Stimulated activated naive B cell treated with anti-CD40 and anti-IgM and Interleukin-4, amounts not matched to agents 10 μg/mL and 1 μg/mL and 100 μg/mL, for 72 hours (primary cell): ENCODE measurements at regions not wholly inside any gene's neighbourhood (a gene's known extent, or its start where the extent isn't known, plus 50 kb on each side); places are given as distances from the start of the nearest gene placed in this dataset.

Experiments
- ATAC-seq, 2 donors: fragments of 150-1000 bp; cut with Tn5 transposase; replicated peaks; 2 replicates each; pipeline ENCODE4 v1.10.0; 2021; ENCODE audit warnings: moderate library complexity in 1 of 2
- DNase-seq: peaks from one replicate; pipeline ENCODE4 v3.0.0; 2021
- H3K27ac Mint-ChIP-seq: one replicate; pipeline ENCODE4 v1.8.0; 2022; ENCODE audit warnings: mild to moderate bottlenecking, mixed read lengths
- H3K27me3 Mint-ChIP-seq, 2 donors: one replicate each; pipeline ENCODE4 v1.8.0; 2022; ENCODE audit warnings: mixed read lengths in 2 of 2
- H3K36me3 Mint-ChIP-seq, 2 donors: one replicate each; pipeline ENCODE4 v1.8.0; 2022; ENCODE audit warnings: mixed read lengths in 2 of 2, mild to moderate bottlenecking in 1 of 2
- H3K4me1 Mint-ChIP-seq, 2 donors: one replicate each; pipeline ENCODE4 v1.8.0; 2022; ENCODE audit warnings: mixed read lengths in 2 of 2, mild to moderate bottlenecking in 1 of 2
- H3K4me3 Mint-ChIP-seq, 2 donors: one replicate each; pipeline ENCODE4 v1.8.0; 2022; ENCODE audit warnings: mild to moderate bottlenecking in 2 of 2, mixed read lengths in 2 of 2, moderate library complexity in 1 of 2
- H3K9me3 Mint-ChIP-seq, 2 donors: one replicate each; pipeline ENCODE4 v1.8.0; 2022; ENCODE audit warnings: mixed read lengths in 2 of 2, mild to moderate bottlenecking in 1 of 2

DNA sequence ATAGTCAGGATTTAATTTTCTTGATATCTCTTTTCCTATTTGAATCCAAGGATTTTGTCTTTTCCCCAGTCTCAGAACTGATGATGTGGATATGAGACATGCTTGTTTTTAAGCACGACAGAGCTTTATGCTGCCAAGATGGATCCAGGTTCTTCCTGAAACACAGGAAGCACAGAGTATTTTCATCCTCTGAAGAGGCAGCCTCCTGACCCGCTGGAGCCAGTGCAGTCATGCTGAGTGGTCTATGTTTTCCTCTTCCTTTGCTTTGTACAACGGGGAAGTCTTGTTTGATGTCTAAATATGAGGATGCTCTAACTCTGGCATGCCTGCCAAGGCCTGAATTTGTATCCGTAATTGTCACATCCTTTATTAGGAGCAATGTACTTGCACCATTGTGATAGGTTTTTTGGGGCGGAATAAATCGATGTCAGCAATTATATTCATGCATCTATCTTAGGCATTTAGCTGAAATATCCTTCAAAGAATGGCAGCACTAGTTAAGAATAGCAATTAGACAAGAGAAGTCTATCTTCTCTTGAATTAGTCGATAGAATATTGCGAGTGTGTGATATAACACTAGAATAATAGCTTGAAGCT, 407.1 kb upstream of the JAG1 start:
- Mint-ChIP-seq H3K4me1 (no peaks in the 10 kb centered on the region), H3K4me3 (no peak overlapping the region), H3K27me3 (no peaks in the 10 kb centered on the region), H3K36me3 (no peaks in the 10 kb centered on the region), H3K27ac (no peak overlapping the region), H3K9me3 (peaks cover 0 to 7% of the 10 kb centered on the region in 2 donors)
- DNase-seq, result no peak
- ATAC-seq, result no peak

DNA sequence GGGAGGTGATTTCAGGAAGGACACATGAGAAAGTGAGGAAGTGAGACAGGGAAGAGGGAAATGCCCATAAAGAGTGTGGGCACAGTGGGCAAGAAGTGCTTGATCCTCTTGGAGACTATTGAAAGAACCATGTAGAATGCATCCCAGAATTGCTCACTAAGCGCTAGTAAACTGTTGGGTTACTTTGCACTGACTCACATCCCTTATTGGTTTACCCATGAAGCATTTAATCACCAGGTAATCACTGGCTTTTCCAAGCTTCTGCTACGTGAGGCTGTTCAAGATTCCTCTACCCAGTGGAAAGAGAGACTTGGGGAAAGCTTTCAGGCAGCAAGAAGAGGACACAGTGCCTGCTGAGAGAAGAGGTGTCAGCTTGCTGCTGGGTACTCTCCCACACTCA, 410.0 kb upstream of the JAG1 start:
- Mint-ChIP-seq H3K4me1 (no peaks in the 10 kb centered on the region), H3K27ac (no peak overlapping the region), H3K27me3 (no peaks in the 10 kb centered on the region), H3K36me3 (no peaks in the 10 kb centered on the region), H3K4me3 (no peak overlapping the region), H3K9me3 (peaks cover 0 to 6% of the 10 kb centered on the region in 2 donors)
- no peak for DNase-seq
- ATAC-seq, result no peak

- Mint-ChIP-seq H3K27ac (no peak overlapping the region), H3K27me3 (no peaks in the 10 kb centered on the region), H3K4me3 (no peak overlapping the region), H3K36me3 (no peaks in the 10 kb centered on the region), H3K9me3 (peaks cover 0 to 6% of the 10 kb centered on the region in 2 donors), H3K4me1 (no peaks in the 10 kb centered on the region)
- DNase-seq (no peak), ATAC-seq (no peak)
These were observed 410.7 kb upstream of the JAG1 start for GRCh38 chr20:11084508-11084907.

GRCh38 chr20:11086970-11087369, 413.2 kb upstream of the JAG1 start:
- Mint-ChIP-seq H3K4me1 (no peaks in the 10 kb centered on the region), H3K9me3 (peaks cover 0 to 6% of the 10 kb centered on the region in 2 donors), H3K27ac (no peak overlapping the region), H3K36me3 (no peaks in the 10 kb centered on the region), H3K4me3 (no peak overlapping the region), H3K27me3 (no peaks in the 10 kb centered on the region)
- DNase-seq (no peak), ATAC-seq (no peak)

DNA sequence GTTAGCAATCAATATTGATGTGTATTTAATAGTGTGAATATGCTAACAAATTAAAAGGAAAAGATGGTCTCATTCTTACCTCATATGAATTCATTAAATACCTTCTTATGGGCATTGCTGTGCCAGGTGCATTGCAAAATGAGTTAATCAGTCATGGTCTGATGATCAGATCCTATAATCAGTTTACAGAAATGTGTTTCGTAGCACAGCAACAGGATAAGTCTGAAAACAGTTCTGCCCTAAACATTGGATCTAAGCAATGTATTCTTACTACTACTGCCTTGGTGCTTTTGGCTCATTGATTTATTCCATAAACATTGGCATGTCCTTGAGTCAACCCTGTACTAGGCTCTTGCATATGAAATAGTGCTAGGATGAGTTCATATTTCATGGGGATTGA, 417.0 kb upstream of the JAG1 start:
- no peaks in the 10 kb centered on the region for H3K9me3 Mint-ChIP-seq
- no peaks in the 10 kb centered on the region for H3K4me1 Mint-ChIP-seq
- H3K4me3 Mint-ChIP-seq, result no peak overlapping the region
- H3K27ac Mint-ChIP-seq, result no peak overlapping the region
- no peaks in the 10 kb centered on the region for H3K27me3 Mint-ChIP-seq
- no peaks in the 10 kb centered on the region for H3K36me3 Mint-ChIP-seq
- no peak for ATAC-seq
- no peak for DNase-seq

- Mint-ChIP-seq H3K27me3 (no peaks in the 10 kb centered on the region), H3K4me3 (no peak overlapping the region), H3K27ac (no peak overlapping the region), H3K36me3 (no peaks in the 10 kb centered on the region), H3K4me1 (no peaks in the 10 kb centered on the region), H3K9me3 (no peaks in the 10 kb centered on the region)
- ATAC-seq (no peak), DNase-seq (no peak)
These were observed 417.7 kb upstream of the JAG1 start for GRCh38 chr20:11091511-11091910.

GRCh38 chr20:11092151-11092550, 418.4 kb upstream of the JAG1 start:
- no peaks in the 10 kb centered on the region for H3K36me3 Mint-ChIP-seq
- no peaks in the 10 kb centered on the region for H3K4me1 Mint-ChIP-seq
- no peak overlapping the region for H3K4me3 Mint-ChIP-seq
- H3K27ac Mint-ChIP-seq, result no peak overlapping the region
- no peak for ATAC-seq
- H3K27me3 Mint-ChIP-seq, result no peaks in the 10 kb centered on the region
- DNase-seq, result no peak
- H3K9me3 Mint-ChIP-seq, result peaks cover 0 to 1% of the 10 kb centered on the region in 2 donors

DNA sequence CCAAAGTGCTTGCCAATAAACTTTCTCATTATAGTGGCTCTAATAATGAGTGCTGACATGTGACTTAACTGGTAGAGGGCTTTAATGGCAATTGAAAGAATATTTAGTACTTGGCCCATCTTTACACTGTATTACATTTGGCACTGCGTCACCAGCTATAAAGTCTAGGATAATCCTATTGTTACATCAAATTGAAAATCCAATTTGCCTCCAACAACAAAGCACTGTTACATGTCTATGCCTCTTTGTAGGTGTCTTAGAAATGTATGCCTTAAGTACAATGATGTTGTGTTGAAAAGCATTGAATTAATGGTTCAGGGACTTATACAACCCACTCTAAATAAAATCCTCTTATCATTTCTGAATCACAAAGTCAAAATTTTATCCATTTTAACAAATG, 420.4 kb upstream of the JAG1 start:
- no peaks in the 10 kb centered on the region for H3K36me3 Mint-ChIP-seq
- ATAC-seq (no peak), DNase-seq (no peak)
- H3K27ac Mint-ChIP-seq, result no peak overlapping the region
- peaks cover 0 to 3% of the 10 kb centered on the region in 2 donors for H3K9me3 Mint-ChIP-seq
- no peaks in the 10 kb centered on the region for H3K27me3 Mint-ChIP-seq
- no peaks in the 10 kb centered on the region for H3K4me1 Mint-ChIP-seq
- no peak overlapping the region for H3K4me3 Mint-ChIP-seq

GRCh38 chr20:11094711-11095110, 420.9 kb upstream of the JAG1 start:
- ATAC-seq (no peak), DNase-seq (no peak)
- no peaks in the 10 kb centered on the region for H3K36me3 Mint-ChIP-seq
- no peak overlapping the region for H3K4me3 Mint-ChIP-seq
- H3K4me1 Mint-ChIP-seq, result no peaks in the 10 kb centered on the region
- H3K27me3 Mint-ChIP-seq, result no peaks in the 10 kb centered on the region
- no peak overlapping the region for H3K27ac Mint-ChIP-seq
- peaks cover 0 to 3% of the 10 kb centered on the region in 2 donors for H3K9me3 Mint-ChIP-seq

DNA sequence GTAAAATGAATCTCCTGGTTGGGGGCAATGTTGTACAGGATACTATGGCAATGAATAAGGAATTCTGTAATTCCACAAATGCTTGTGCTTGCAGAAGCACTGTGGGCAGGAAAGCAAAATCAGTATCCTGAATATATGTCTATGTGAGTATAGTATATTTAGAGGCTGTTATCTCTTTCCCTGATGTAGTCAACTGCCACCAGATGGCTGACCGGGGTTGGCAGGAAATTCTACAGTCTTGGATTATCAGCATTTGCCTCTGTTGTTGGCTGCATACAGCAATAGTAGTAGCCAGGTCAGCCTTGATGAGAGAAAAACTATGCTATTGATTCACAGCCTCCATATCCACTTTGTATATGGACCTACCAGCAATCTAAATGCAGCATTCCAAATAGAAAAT, 425.1 kb upstream of the JAG1 start:
- no peak for DNase-seq
- H3K4me1 Mint-ChIP-seq, result no peaks in the 10 kb centered on the region
- no peak overlapping the region for H3K27ac Mint-ChIP-seq
- no peak for ATAC-seq
- no peak overlapping the region for H3K4me3 Mint-ChIP-seq
- H3K36me3 Mint-ChIP-seq, result no peaks in the 10 kb centered on the region
- H3K9me3 Mint-ChIP-seq, result peaks cover 4 to 9% of the 10 kb centered on the region in 2 donors
- H3K27me3 Mint-ChIP-seq, result no peaks in the 10 kb centered on the region

DNA sequence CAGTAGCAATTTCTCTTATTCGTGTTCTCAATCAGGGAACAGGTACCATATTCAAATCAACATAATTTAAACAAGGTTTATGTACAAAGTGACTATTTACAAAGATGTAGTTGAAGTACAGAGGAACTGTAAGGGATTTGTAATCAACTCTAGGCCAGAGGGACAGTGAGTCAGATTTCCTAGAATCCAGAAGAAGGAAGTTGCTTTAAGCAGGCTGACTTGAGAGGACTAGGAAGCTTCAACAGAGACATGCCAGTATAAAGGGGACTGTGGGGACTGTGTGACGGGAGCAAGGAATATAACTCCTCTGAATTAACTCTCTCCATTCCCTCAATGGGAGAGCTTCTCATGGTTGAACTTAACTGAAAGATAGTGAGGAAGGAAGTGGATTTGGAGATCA, 427.4 kb upstream of the JAG1 start:
- DNase-seq (no peak), ATAC-seq (no peak)
- Mint-ChIP-seq H3K4me3 (no peak overlapping the region), H3K27ac (no peak overlapping the region), H3K4me1 (no peaks in the 10 kb centered on the region), H3K27me3 (no peaks in the 10 kb centered on the region), H3K9me3 (peaks cover 4 to 10% of the 10 kb centered on the region in 2 donors), H3K36me3 (no peaks in the 10 kb centered on the region)

- Mint-ChIP-seq H3K4me1 (no peaks in the 10 kb centered on the region), H3K27me3 (no peaks in the 10 kb centered on the region), H3K4me3 (no peak overlapping the region), H3K27ac (no peak overlapping the region), H3K9me3 (peaks cover 4 to 10% of the 10 kb centered on the region in 2 donors), H3K36me3 (no peaks in the 10 kb centered on the region)
- ATAC-seq (no peak), DNase-seq (no peak)
These were observed 427.9 kb upstream of the JAG1 start for GRCh38 chr20:11101696-11102095.

DNA sequence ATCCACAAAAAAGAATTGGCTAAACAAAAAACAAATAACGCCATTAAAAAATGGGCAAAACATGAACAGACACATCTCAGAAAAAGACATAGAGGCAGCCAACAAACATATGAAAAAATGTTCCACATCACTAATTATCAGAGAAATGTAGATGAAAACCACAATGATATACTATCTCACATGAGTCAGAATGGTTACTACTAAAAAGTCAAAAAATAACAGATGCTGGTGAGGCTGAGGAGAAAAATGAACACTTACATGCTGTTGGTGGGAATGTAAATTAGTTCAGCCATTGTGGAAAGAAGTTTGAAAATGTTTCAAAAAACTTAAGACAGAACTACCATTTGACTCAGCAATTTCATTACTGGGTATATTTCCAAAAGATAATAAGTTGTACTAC, 430.1 kb upstream of the JAG1 start:
- no peaks in the 10 kb centered on the region for H3K27me3 Mint-ChIP-seq
- no peak for DNase-seq
- no peak overlapping the region for H3K4me3 Mint-ChIP-seq
- no peak for ATAC-seq
- peaks cover 4 to 7% of the 10 kb centered on the region in 2 donors for H3K9me3 Mint-ChIP-seq
- H3K27ac Mint-ChIP-seq, result no peak overlapping the region
- no peaks in the 10 kb centered on the region for H3K4me1 Mint-ChIP-seq
- no peaks in the 10 kb centered on the region for H3K36me3 Mint-ChIP-seq

- Mint-ChIP-seq H3K4me3 (no peak overlapping the region), H3K4me1 (no peaks in the 10 kb centered on the region), H3K27ac (no peak overlapping the region), H3K27me3 (no peaks in the 10 kb centered on the region), H3K36me3 (no peaks in the 10 kb centered on the region), H3K9me3 (peaks cover 0 to 3% of the 10 kb centered on the region in 2 donors)
- DNase-seq, result no peak
- no peak for ATAC-seq
These were observed 434.5 kb upstream of the JAG1 start for GRCh38 chr20:11108102-11108810.

GRCh38 chr20:11110535-11110934, 436.7 kb upstream of the JAG1 start:
- no peaks in the 10 kb centered on the region for H3K36me3 Mint-ChIP-seq
- no peak overlapping the region for H3K27ac Mint-ChIP-seq
- no peaks in the 10 kb centered on the region for H3K9me3 Mint-ChIP-seq
- H3K4me1 Mint-ChIP-seq, result no peaks in the 10 kb centered on the region
- no peak overlapping the region for H3K4me3 Mint-ChIP-seq
- no peaks in the 10 kb centered on the region for H3K27me3 Mint-ChIP-seq
- ATAC-seq (no peak), DNase-seq (no peak)
